ENCODE measurements at regions not wholly inside any gene's neighbourhood (a gene's known extent, or its start where the extent isn't known, plus 50 kb on each side); places are given as distances from the start of the nearest gene placed in this dataset.

- H3K9me3 Mint-ChIP-seq = peaks cover 2 to 20% (median 8%) of the 10 kb centered on the region in 7 donors
- no peak overlapping the region for H2AFZ ChIP-seq (ENCODE audit: insufficient read depth, low read depth, low read length, poor library complexity, severe bottlenecking)
Observed at GRCh38 chr1:79469139-79469538, 462.6 kb upstream of the ADGRL4 start.

GRCh38 chr1:79460773-79461436 is 454.4 kb upstream of the ADGRL4 start:
- H3K27me3 Mint-ChIP-seq (ENCODE audit: low read depth in 3 of 3) = no peaks in the 10 kb centered on the region
- 88% methylated on average over 1 of the region's 3 CpGs for WGBS (ENCODE audit: insufficient coverage)
- DNase-seq = no peak
- H2AFZ ChIP-seq (ENCODE audit: insufficient read depth, low read depth, low read length, poor library complexity, severe bottlenecking) = no peak overlapping the region
- no peak overlapping the region for H3K9ac ChIP-seq (ENCODE audit: insufficient read depth, low read length, poor library complexity, severe bottlenecking)
- no peaks in the 10 kb centered on the region for H4K20me1 ChIP-seq (ENCODE audit: insufficient read depth, low read length)
- no peaks in the 10 kb centered on the region for H3K27me3 ChIP-seq (ENCODE audit: control insufficient read depth in 2 of 2, insufficient read depth in 2 of 2, low read length in 2 of 2)
- H3K27ac ChIP-seq (ENCODE audit: low read depth in 1 of 2, low read length in 2 of 2) = no peak overlapping the region
- H3K4me3 Mint-ChIP-seq = no peak overlapping the region
- no peaks in the 10 kb centered on the region for H3K36me3 Mint-ChIP-seq
- no peak overlapping the region for H3K4me2 ChIP-seq (replicated peaks; ENCODE audit: extremely low read depth, low read length, poor library complexity, severe bottlenecking)
- H3K79me2 ChIP-seq (ENCODE audit: insufficient read depth, low read length) = no peaks in the 10 kb centered on the region
- intact Hi-C loops (cut with micrococcal nuclease) = no loop called here
- H3K36me3 ChIP-seq (replicated peaks in 1 of 2; ENCODE audit: control insufficient read depth in 1 of 2, insufficient read depth in 2 of 2, low read length in 2 of 2) = no peaks in the 10 kb centered on the region
- no peak overlapping the region for H3K4me3 ChIP-seq (replicated peaks in 1 of 3; ENCODE audit: low read depth in 2 of 3, low read length in 3 of 3)
- H3K4me1 ChIP-seq (ENCODE audit: control insufficient read depth in 1 of 2, insufficient read depth in 2 of 2, low read length in 2 of 2) = no peaks in the 10 kb centered on the region
- no peak overlapping the region for H3K27ac Mint-ChIP-seq
- peaks cover 4 to 14% (median 11%) of the 10 kb centered on the region in 7 donors for H3K9me3 Mint-ChIP-seq
- no peak for TF ChIP-seq CTCF (IDR thresholded peaks at IDR 0.05)
- peaks cover 15 to 17% of the 10 kb centered on the region in 2 donors for H3K9me3 ChIP-seq (replicated peaks in 1 of 2; ENCODE audit: control insufficient read depth in 1 of 2, insufficient read depth in 1 of 2, low read length in 2 of 2)
- no peaks in the 10 kb centered on the region for H3K4me1 Mint-ChIP-seq

More at GRCh38 chr1:79469139-79469538, 462.6 kb upstream of the ADGRL4 start:
- Mint-ChIP-seq H3K4me1 (no peaks in the 10 kb centered on the region), H3K4me3 (no peak overlapping the region), H3K36me3 (no peaks in the 10 kb centered on the region), H3K27me3 (ENCODE audit: low read depth in 3 of 3) (no peaks in the 10 kb centered on the region), H3K27ac (no peak overlapping the region)
- TF ChIP-seq CTCF (IDR thresholded peaks at IDR 0.05) = no peak
- Histone ChIP-seq H3K4me2 (replicated peaks; ENCODE audit: extremely low read depth, low read length, poor library complexity, severe bottlenecking) (no peak overlapping the region), H3K79me2 (ENCODE audit: insufficient read depth, low read length) (no peaks in the 10 kb centered on the region), H3K27me3 (ENCODE audit: control insufficient read depth in 2 of 2, insufficient read depth in 2 of 2, low read length in 2 of 2) (no peaks in the 10 kb centered on the region), H3K36me3 (replicated peaks in 1 of 2; ENCODE audit: control insufficient read depth in 1 of 2, insufficient read depth in 2 of 2, low read length in 2 of 2) (no peaks in the 10 kb centered on the region), H3K27ac (ENCODE audit: low read depth in 1 of 2, low read length in 2 of 2) (no peak overlapping the region), H4K20me1 (ENCODE audit: insufficient read depth, low read length) (no peaks in the 10 kb centered on the region), H3K4me3 (replicated peaks in 1 of 3; ENCODE audit: low read depth in 2 of 3, low read length in 3 of 3) (no peak overlapping the region), H3K4me1 (ENCODE audit: control insufficient read depth in 1 of 2, insufficient read depth in 2 of 2, low read length in 2 of 2) (no peaks in the 10 kb centered on the region), H3K9ac (ENCODE audit: insufficient read depth, low read length, poor library complexity, severe bottlenecking) (no peak overlapping the region), H3K9me3 (replicated peaks in 1 of 2; ENCODE audit: control insufficient read depth in 1 of 2, insufficient read depth in 1 of 2, low read length in 2 of 2) (peaks cover 0 to 6% of the 10 kb centered on the region in 2 donors)
- no peak for DNase-seq
- intact Hi-C loops (cut with micrococcal nuclease) = no loop called here
